Fibroblast of skin of back (primary cell): ENCODE measurements at regions not wholly inside any gene's neighbourhood (a gene's known extent, or its start where the extent isn't known, plus 50 kb on each side); places are given as distances from the start of the nearest gene placed in this dataset.

ENCODE experiments used
- DNase-seq: peaks from one replicate; pipeline ENCODE4 v3.0.0-alpha.2; 2013

DNA sequence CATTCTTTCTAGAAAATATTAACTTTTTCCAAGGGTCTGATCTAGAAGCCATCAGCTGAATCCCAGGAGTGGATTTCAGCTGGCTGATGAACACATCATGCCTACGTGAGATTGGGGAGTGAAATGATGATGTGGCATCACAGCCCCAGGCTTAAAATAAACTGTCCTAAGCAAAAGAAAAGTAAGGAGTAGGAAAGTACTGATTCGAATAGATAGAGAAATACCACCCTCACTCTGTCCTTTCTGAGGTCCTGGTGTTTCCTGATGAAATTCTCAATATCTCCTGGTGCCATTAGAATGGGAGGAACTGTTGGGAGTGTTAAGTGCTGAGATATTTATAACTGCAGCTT is 376.8 kb upstream of the SEMA6D start:
- DNase-seq, result no peak

DNA sequence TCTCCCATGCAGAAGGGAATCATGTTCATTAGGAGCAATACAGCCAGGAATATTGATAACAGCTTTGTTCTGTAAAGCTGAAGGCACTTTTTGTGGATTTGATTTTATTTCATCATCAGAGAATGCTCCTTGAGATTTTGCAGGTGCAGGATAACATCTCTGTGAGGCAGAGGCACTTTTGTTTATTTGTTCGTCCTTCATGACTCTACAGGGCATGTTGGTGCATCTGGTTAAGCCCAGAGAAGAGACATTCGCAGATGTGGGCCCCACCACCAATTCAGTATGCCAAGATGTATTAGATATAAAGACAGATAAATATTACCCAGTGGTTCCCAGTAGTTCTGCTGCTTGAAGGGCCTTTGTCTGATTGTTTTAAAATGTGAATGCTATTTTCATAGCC is 368.1 kb upstream of the SEMA6D start:
- DNase-seq, result no peak

DNA sequence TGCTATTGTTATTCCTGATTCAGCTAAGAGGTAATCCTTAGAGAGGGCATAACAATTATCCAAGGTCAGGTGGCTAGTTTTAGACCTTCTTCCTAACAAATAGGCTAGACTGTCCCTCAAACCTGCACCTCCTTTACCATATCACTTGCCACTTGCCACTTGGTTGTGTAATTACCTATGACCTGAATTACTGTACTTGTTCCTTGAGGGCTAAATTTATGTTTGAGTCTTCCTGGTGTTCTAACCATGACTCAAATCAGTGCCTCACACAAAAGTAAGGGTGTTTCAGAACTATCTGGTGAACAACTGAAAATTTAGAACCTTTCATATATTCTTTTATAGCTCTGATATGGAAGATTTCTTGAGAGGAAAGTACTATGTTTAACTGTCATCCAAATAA is 365.8 kb upstream of the SEMA6D start:
- no peak for DNase-seq

DNA sequence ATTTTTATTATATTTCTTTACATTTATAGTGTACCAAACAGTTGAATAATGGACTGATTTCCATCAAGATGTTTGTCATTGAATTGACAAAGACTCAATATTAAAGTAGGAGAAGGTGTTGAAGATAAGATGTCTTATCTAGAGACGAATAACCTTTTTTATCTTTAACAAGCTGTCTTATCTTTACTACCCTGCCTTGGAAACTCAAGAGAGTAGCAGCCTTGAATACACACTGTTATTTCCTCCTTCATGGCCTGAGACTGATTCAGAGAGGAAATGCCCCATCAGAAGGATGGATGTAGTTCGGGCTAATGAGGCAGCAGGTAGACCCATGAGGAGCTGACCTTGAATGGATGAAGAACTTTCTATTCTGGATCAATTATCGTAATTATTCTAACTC is 365.1 kb upstream of the SEMA6D start:
- DNase-seq, result no peak

DNA sequence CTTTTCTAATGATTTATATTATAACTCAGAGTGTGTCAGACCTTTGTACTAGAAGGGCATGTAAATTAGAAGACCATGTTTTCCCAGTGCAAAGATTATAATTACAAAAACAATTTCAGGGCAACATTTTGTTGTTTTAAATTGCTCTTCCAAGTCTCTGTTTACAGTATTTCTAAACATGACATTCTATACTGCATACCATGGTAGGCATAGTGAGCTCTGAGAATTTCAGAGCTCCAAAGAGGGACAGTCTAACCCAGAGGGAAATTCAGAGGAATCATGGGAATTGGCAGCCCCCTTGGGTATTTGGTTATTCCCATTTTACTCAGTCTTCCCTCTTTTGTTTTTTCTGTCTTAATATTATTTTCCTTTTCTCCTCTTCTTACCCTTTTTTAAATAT is 361.5 kb upstream of the SEMA6D start:
- DNase-seq, result no peak

DNA sequence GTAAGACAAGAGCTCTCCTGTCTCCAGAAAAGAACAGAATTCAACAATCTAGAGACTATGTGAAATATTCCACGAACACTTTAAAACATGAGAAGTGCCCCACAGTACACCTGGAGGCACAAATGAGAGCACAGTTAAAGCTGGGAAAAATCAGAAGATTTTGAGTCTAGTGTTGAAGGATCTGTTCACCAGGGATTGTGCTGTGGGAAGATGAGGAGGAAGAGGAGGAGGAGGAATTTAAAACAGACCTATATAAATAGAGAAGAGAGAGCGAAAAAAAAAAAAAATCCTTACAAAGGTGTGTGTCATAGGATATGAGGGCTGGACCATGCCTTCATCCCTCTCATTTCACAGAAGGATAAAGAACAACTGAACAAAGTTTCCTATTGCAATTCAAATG is 361.0 kb upstream of the SEMA6D start:
- no peak for DNase-seq

DNA sequence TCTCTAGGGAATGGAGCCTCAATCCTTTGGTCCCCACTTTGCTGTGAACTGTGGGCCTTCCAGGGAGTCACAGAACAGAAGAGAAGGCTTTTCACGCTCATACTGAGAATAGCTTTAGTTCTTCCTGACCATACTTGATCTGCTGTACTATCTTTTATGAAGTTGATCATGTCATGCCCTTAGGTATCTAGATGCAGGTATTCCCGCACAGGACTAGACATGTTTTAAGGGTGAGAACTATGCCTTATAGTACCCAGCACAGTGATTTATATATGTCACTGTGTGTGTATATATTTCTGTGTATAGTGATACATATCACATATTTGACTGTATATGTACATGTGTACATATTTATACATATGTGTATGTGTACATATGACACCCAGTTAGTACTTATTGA is 358.4 kb upstream of the SEMA6D start:
- DNase-seq, result no peak

DNA sequence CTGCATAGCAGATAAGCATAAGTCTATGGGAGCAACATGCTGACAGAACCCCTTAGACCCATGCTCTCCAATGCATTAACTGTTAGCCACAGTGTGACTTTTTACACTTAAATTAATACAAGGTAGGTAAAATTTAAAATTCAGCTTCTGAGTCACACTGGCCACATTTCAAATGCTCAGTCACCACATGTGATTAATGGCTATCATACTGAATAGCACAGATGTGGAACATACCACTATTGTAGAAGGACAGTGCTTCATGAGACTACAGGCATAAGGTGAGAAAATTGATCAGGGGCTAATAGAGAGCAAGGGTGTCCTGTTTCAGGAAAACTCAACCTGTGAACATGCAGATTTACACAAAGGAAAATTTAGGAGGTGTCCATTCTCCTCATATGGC is 357.0 kb upstream of the SEMA6D start:
- DNase-seq, result no peak

DNA sequence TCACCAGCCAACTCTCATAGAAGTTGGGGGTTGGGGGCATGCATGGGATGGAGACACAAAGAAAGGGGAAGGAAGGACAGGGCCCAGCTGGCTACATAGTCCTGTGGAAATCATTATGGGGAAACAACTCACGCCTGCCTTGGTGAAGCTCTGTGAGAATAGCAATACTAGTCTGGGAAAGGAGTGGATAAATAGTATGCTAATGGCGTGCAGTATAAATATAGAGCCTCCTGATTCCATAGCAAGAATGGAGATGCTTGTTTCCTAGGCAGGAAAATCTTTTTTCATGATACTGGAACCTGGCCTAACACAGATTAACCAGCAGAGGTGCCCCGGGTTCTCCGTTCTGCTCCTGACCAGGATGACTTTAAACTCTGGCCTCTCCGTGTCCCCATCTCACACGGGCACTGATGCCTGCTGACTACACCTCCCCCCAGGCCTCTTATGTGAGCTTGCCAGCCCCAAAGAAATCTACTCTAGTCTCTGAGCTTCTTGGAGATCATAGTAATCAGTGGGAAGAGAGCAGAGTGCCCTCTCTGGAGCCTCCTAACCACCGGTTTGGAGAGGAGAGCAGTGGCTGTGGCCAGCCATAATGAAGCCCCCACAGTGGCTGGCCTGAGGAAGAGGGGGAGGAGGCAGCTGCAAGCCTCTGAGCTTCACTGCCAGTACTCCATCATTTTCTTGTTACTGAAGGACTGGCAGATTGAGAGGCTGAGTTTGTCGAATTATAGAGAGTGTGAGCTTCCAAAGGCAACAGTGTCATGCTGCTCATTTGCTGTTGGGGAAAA is 355.0 kb upstream of the SEMA6D start:
- DNase-seq, result no peak

DNA sequence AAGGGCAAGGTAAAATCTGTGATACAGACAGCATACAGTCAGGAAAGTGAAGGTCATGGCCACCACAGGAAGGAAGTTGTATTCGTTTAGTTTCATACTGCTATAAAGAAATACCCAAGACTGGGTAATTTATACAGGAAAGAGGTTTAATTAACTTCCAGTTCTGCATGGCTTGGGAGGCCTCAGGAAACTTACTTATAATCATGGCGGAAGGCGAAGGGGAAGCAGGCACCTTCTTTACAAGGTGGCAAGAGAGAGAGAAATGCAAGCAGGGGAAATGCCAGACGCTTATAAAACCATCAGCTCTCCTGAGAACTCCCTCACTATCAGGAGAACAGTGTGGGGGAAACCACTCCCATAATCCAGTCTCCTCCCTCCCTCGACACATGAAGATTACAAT is 353.7 kb upstream of the SEMA6D start:
- DNase-seq, result no peak

DNA sequence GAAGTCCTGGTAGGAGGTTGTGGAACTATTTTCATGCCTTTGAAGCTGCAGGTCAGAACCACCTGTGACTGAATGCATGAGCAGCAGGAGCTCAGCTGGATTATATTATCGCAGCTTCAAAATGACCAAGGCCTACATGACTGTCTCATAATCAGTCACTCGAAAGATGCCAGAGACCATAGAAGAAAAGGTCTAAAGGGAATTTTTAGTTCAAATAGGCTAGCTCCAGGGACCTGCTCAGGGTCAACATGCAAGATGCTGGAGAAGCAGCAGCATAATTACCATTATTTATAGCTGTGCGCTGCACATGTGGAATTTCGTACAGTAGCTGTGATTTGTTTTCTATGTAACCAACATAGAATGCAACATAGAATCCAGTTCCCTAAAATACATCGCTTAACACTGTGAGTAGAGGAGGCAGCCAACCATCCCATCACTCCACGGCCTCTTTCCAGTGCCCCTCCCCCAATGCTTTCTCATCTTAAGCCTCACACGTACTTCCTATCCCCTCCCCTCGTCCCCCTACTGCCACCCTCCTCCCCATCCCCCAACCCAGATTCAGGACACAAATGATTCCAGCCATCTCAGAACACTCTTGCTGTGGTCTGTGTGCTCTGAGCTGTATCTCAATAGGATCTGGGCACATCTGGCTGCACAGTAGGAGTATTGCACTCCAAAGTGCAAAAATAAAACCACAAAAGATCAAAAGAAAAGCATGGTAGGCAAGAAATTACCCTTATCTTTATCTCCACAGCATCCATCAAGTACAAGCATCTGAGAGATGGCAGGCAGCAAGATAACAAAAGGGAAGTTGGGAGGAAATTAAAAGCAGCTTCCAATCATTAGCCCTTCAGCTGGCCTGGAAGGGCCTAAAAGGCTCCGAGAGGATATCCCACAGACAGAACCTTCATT is 352.8 kb upstream of the SEMA6D start:
- DNase-seq, result no peak

DNA sequence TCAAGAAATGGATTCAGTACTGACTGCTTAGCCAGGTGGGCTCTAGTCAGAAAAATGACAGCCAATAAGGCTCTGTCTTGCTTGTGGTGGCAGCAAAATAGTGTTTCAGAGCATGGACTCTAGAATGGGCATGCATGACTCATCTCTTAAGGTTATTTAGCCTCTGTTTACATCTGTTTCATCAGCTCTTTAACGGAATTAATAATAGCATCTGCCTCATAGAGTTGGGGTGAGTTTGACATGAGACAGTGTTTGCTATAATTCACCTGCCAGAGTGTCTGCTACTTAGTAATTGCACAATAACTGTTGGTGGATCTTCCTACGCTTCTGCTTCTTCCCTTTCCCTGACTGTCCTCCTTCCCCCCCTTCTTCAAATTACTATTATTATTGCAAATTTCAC is 350.4 kb upstream of the SEMA6D start:
- no peak for DNase-seq

DNA sequence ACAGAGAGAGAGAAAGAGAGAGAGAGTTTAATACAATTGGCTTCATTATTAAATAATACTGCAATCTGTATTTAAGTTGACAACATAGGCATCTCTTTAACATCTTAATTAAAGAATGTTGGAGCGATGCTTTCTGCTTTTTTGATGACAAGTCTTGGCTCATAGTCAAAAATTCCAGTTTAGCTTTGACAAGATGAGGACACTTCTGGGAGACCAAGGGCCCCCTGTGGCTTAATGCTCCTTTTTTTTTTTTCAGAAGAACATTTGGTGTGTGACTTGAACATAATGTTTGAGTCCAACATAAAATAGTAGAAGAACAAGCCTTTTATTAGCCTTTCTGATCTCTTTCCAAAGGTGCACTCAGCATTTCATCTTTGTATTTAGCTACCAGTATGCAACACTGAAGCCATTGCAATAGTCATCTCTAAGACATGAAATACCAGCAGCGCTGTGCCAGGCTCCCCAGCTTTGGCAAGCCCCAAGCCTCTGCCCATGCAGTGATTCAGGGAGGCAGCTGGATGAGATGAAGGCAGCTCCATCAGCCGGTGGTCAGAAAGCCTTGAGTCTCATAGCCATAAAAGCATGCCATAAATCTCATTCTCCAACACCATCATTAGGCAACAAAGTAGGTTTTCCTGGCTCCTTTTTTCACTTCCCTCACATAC is 349.4 kb upstream of the SEMA6D start:
- DNase-seq, result peak; percentile 4

DNA sequence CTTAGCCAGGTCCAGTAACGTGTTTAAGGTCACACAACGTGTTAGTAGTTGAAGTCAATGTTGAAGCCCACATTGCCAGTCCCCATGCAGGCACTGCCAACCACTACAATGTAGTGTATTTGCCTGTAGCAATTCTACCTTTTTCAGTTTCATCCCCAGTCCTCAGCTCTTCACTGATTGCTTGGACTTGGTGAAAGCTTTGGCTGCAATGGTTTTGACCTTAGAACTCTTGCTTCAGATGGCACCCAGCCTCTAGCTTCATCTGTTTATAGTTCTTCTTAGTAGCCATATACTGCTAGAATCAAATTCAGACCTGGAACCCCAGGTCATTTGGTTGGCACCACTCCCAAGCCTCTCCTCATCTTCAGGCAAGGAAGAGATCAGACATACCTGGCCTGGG is 345.4 kb upstream of the SEMA6D start:
- no peak for DNase-seq

DNA sequence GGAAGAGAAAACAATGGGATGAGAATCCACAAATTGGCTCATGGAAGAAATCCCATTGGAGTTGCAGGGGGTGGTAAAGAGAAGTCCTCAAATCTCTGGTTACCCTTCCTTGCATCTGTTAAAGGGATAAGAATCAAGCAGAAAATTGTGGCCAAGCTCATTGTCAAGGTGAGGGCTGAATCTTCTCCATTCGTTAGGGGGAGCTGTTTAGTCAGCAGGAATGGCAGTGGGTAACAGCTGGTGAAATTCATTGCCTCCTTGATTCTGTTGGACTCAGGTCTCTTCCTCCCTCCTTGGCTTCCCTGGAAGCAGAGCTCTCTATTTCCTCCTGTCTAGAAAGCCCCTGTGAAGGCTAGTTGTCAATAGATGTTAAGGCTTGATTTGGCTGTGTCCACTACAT is 343.1 kb upstream of the SEMA6D start:
- peak; percentile 18 for DNase-seq

DNA sequence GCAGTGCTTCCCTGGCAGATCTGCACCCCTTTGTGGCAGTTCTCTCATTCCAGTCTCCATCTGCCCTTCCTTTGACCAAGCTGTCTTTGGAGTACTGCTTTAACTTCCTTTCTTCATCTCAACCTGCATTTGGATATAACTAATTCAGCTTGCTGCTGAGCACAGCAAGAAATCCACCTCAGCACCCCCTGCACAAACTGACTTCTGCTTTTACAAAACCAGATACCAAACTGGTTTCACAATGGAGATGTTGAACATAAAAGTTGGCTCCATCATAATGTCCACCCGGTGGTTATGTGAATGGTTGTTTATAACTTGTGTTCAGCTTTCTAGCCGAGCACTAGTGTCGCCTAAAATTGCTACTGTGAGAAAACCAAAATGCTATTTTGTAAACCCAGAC is 341.1 kb upstream of the SEMA6D start:
- no peak for DNase-seq

DNA sequence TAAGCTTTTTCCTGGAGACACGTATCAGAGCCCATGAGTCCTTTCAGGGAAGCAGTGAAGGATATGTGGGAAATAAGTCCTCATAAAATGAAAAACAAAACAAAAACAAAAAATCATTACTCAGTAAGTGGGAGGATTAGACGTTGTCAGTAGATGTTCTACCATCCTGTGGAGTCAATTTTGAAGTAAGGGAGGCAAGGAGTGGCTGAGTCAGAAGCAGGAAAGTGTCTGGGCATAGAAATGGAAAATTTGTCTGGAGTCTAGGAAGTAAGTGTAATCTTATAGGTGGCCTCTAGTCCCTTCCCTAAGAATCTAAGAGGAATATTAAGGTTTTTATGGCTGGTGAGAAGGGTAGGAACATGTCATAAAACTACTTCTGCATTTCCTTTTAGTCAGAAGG is 339.8 kb upstream of the SEMA6D start:
- DNase-seq, result no peak

DNA sequence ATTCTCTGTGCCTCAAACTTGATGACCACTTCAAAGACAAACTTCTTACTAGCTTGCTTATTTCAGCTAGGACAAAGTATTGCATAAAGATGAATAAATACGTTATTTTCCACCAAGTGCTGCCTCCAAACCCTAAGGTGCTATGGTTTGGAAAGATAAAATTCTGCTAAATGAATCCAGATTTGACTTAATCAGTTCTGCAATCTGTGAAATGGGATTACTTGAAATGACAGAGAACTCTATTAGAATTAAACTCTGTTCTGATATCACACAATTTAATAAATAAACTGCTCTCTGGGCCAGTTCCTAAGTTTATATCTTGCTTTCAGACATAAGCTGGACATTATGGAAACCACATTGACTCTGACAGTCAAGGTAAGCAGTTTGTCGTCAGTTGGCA is 338.8 kb upstream of the SEMA6D start:
- no peak for DNase-seq

DNA sequence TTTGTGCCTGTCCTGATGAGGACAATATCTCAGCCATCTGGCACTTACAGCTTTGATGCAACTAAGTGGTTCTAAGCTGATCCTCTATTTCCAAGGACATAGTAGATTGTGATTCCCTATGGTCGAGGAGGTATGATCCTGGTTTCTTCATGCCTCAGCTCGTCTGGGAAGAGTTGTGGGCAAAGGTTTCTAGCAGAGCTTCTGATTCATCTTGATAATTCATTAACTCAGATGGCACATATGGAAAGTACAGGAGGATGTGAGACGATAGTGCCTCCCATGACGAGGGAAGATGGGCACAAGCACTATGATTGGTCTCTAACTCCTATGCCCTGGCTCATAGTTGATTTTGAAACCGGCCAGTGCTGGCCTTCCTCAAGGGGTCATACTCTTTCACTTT is 334.2 kb upstream of the SEMA6D start:
- no peak for DNase-seq

DNA sequence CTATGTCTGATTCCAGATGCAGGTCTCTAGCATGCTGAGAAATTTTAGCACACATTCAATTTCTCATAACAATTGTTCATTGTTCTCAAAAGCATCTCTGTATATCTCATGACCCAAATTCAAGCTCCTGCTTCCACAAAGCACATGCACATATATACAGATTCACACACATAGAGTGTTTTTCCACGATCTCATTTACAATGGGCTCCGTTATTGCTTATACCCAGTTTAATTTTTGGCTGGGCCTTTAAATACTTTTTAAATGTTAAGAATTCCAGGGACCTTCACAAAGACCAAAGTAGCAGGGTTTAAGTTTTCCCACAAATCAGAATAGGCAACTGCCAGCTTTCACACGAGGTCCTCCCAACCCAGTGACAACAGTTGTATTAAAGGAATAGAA is 333.5 kb upstream of the SEMA6D start:
- DNase-seq, result no peak

DNA sequence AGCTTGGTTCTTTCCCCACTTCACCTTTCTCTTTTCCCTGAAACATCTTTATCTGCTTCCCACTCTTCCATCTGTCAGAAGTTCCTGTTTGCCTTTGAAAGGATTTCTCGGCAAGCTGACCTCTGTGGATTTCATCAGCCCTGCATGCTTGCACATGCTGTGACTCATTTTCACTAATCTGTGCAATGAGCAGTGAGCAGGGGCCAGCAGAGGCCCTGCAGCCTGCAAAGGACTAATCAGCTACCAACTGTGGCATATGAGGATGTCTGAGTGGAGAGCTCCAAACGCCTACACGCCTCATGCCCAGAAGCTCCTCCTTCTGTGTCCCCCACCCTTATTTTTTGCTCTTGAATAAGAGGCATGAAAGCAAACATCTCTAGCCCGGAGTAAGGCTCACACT is 333.0 kb upstream of the SEMA6D start:
- peak; percentile 90 for DNase-seq

DNA sequence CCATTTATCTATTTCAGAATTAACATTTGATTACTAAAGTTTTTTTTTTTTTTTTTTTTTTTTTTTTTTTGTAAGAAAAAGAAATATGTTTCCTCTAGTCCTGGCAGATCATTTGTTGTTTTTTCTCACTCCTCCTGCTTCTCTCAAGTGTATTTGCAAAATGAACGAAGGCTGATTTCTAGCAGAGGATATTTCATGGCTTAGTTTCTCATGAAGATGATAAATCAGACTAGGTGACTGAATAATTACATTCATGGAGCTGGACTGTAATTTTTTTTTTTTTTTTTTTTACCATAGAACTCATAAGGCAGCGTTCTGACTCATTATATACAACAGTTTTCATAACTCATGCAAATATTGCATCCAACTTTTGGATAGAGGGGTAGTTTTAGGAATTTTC is 332.5 kb upstream of the SEMA6D start:
- peak; percentile 6 for DNase-seq

DNA sequence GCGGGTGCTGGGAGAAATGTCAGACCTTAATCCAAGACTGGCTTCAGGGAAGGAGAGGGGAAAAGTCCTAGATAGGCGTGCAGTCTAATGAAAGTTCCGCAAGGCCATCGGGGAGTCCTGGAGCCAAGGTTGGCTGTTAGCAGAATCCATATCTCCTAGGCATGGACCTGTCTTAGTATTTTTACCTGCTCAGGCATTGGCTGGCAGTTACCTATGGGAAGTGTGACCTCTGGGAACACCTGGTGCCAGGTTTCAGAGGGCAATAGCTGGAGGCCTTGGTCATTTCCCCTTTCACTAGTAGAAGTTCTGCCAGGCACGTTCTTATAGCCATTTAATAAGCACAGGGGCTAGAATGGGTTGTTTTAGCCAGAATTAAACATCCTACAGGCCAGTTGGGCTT is 330.8 kb upstream of the SEMA6D start:
- no peak for DNase-seq

DNA sequence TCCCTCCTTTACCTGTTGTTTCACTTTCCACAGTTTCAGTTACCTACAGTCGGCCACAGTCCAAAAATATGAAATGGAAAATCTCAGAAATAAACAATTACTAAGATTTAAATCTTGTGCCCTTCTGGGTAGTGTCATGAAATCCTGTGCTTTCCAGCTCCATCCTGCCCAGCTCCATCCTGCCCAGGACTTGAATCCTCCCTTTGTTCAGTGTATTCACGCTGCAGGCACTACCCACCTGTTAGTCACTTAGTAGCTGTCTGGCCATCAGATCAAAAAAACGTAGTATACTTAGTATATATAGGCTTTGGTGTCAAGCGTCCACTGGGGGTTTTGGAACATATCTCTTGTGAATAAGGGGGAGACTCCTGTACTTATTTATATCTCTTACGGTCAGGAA is 329.0 kb upstream of the SEMA6D start:
- no peak for DNase-seq
